HG03520 (cell line): ENCODE measurements at regions not wholly inside any gene's neighbourhood (a gene's known extent, or its start where the extent isn't known, plus 50 kb on each side); places are given as distances from the start of the nearest gene placed in this dataset.
"Not testable (repeated sequence)": the region's sequence is repeated elsewhere in the genome, so short reads cannot be mapped to it uniquely, and the experiment has no call there.

Experiments used
- ATAC-seq: cut with Tn5 transposase; IDR thresholded peaks from one replicate; pipeline ENCODE4 v1.9.1; 2021; ENCODE audit warnings: mild to moderate bottlenecking, moderate library complexity; ENCODE audit not compliant: unreplicated experiment

- ATAC-seq: no peak
Measured at GRCh38 chr7:79786187-79786586, 332.7 kb upstream of the MAGI2 start.

GRCh38 chr7:79785556-79785955 is 332.1 kb upstream of the MAGI2 start:
- no peak for ATAC-seq

DNA sequence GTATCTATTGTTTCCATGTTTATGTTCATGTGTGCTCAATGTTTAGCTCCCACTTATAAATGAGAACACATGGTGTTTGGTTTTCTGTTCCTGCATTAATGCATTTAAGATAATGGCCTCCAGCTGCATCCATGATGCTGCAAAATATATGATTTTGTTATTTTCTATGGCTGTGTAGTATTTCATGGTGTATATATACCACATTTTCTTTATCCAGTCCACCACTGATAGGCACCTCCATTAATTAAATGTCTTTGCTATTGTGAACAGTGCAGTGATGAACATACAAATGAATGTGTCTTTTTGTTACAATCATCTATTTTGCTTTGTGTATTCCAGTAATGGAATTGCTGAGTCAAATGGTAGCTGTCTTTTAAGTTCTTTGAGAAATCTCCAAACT is 329.4 kb upstream of the MAGI2 start:
- no peak for ATAC-seq

GRCh38 chr7:79782256-79782655 is 328.8 kb upstream of the MAGI2 start:
- no peak for ATAC-seq

DNA sequence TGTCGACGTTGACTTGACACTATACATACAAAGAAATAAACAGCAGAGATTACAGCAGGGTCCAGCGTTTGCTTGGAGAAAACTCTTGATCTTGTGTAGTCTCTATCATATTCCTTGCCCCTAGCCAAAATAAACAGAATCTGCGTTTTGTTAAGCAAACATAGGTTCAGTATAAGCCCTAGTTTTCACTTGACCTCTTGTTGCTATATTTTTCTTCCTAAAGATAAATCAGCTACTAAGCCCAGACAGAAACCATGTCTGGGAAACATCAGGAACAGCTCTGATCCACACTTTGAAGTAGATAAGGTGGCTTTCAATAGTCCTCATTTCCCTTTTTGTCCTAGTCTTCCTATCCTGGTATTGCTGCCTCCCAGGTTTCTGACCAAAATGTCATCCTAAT is 328.2 kb upstream of the MAGI2 start:
- ATAC-seq: no peak

- no peak for ATAC-seq
Measured at GRCh38 chr7:79778786-79779770, 325.6 kb upstream of the MAGI2 start.

- no peak for ATAC-seq
Measured at GRCh38 chr7:79775911-79776310, 322.4 kb upstream of the MAGI2 start.

- no peak for ATAC-seq
Measured at GRCh38 chr7:79774150-79774549, 320.7 kb upstream of the MAGI2 start.

- ATAC-seq: no peak
Measured at GRCh38 chr7:79770970-79771369, 317.5 kb upstream of the MAGI2 start.

- ATAC-seq: no peak
Measured at GRCh38 chr7:79770063-79770462, 316.6 kb upstream of the MAGI2 start.

- ATAC-seq: not testable (repeated sequence)
Measured at GRCh38 chr7:79767876-79768560, 314.6 kb upstream of the MAGI2 start.

DNA sequence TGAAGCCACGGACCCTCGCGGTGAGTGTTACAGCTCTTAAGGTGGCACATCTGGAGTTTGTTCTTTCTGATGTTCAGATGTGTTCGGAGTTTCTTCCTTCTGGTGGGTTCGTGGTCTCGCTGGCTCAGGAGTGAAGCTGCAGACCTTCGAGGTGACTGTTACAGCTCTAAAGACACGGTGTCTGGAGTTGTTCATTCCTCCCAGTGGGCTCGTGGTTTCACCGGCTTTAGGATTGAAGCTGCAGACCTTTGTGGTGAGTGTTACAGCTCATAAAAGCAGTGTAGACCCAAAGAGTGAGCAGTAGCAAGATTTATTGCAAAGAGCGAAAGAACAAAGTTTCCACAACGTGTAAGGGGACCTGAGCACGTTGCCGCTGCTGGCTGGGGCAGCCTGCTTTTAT is 313.7 kb upstream of the MAGI2 start:
- not testable (repeated sequence) for ATAC-seq

- no peak for ATAC-seq
Measured at GRCh38 chr7:79761876-79762429, 308.5 kb upstream of the MAGI2 start.

DNA sequence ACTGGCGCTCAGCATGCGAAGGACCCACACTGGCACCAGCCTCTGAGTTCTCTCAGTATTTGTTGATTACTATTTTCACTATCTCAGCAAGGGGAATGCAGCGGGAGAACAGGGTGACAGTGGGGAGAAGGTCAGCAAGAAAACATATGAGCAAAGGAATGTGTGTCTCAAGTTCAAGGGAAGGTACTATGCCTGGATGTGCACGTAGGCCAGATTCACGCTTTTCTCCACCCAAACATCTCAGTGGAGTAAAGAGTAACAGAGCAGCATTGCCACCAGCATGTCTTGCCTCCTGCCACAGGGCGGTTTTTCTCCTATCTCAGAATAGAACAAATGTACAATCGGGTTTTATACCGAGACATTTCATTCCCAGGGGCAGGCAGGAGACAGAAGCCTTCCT is 297.5 kb upstream of the MAGI2 start:
- ATAC-seq: not testable (repeated sequence)

GRCh38 chr7:79749856-79750255 is 296.4 kb upstream of the MAGI2 start:
- no peak for ATAC-seq

- ATAC-seq: no peak
Measured at GRCh38 chr7:79741684-79742083, 288.2 kb upstream of the MAGI2 start.

DNA sequence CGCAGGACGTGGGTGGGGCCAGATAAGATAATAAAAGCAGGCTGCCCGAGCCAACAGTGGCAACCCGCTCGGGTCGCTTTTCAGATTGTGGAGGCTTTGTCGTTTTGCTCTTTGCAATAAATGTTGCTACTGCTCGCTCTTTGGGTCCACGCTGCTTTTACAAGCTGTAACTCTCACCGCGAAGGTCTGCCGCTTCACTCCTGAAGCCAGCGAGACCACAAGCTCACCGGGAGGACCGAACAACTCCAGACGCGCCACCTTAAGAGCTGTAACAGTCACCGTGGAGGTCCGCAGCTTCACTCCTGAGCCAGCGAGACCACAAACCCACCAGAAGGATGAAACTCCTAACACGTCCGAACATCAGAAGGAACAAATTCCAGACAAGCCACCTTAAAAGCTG is 286.6 kb upstream of the MAGI2 start:
- no peak for ATAC-seq

GRCh38 chr7:79739036-79739709 is 285.7 kb upstream of the MAGI2 start:
- not testable (repeated sequence) for ATAC-seq

DNA sequence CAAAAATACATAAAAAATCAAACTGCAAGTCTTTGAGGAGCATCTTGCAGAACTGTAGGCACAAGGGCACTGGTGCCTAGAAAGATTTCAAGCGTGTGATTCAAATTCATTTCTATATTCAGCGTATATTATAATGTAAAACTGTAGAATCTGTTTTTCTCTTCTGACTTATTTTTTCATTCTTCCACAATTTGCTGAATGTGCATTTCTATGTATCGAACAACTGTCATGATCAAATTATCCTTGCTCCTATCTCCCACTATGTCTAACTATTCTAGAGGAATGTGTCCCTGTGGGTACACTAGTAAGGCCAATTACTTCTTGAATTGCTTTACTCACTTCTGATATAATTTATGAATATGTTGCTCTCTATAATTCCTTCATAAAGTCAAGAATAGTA is 283.0 kb upstream of the MAGI2 start:
- no peak for ATAC-seq

- no peak for ATAC-seq
Measured at GRCh38 chr7:79735012-79735411, 281.5 kb upstream of the MAGI2 start.

GRCh38 chr7:79734181-79734580 is 280.7 kb upstream of the MAGI2 start:
- no peak for ATAC-seq
